ENCODE measurements at regions not wholly inside any gene's neighbourhood (a gene's known extent, or its start where the extent isn't known, plus 50 kb on each side); places are given as distances from the start of the nearest gene placed in this dataset.

GRCh38 chr21:31531967-31532366, 127.5 kb upstream of the SOD1 start:
- Histone ChIP-seq H3K4me1 (replicated peaks in 1 of 4; ENCODE audit: control insufficient read depth in 3 of 4, insufficient read depth in 4 of 4, low read length in 3 of 4) (peaks cover 2 to 9% (median 5%) of the 10 kb centered on the region in 4 experiments; a peak in 5 of 7 replicates), H2BK20ac (ENCODE audit: low read length) (no peak overlapping the region), H3K4me3 (ENCODE audit: extremely low read depth in 1 of 4, insufficient read depth in 2 of 4, low read depth in 3 of 4, low read length in 4 of 4) (no peak overlapping the region), H3K36me3 (ENCODE audit: control insufficient read depth in 2 of 4, insufficient read depth in 4 of 4, low read length in 3 of 4) (no peaks in the 10 kb centered on the region), H2AK5ac (ENCODE audit: low read depth, low read length) (no peak overlapping the region; the same call in 1 of the 2 replicates), H3K27ac (ENCODE audit: low read depth, low read length) (no peak overlapping the region), H4K91ac (replicated peaks; ENCODE audit: insufficient read length, low read length) (no peak overlapping the region), H3K14ac (ENCODE audit: insufficient read length) (no peak overlapping the region), H3K56ac (replicated peaks; ENCODE audit: insufficient read length, low read depth, low read length) (no peak overlapping the region), H3K9ac (replicated peaks in 1 of 4; ENCODE audit: extremely low read depth in 1 of 4, low read depth in 3 of 4, low read length in 3 of 4) (peak overlapping the region in 1 of 4 experiments; percentile 67; a peak in 2 of 7 replicates), H2BK120ac (replicated peaks; ENCODE audit: low read depth, low read length) (no peak overlapping the region), H3K79me2 (ENCODE audit: control insufficient read depth in 1 of 2, insufficient read depth in 2 of 2, low read length in 2 of 2) (peaks cover 0 to 35% of the 10 kb centered on the region in 2 experiments; a peak in 2 of 4 replicates), H4K8ac (ENCODE audit: extremely low read depth, insufficient read depth, low read length) (no peak overlapping the region), H2BK12ac (ENCODE audit: low read depth, low read length) (no peak overlapping the region), H3K4ac (replicated peaks; ENCODE audit: insufficient read length, low read depth, low read length) (no peak overlapping the region), H2AFZ (ENCODE audit: low read length) (no peak overlapping the region), H3K23ac (ENCODE audit: insufficient read length) (no peak overlapping the region), H3K18ac (ENCODE audit: extremely low read depth, low read length) (no peak overlapping the region), H3K9me3 (ENCODE audit: insufficient read depth in 2 of 2, low read depth in 1 of 2, low read length in 1 of 2) (no peaks in the 10 kb centered on the region), H2BK15ac (ENCODE audit: low read length) (no peak overlapping the region), H3K23me2 (ENCODE audit: low read depth, low read length) (no peaks in the 10 kb centered on the region), H3K79me1 (ENCODE audit: low read depth, low read length) (peaks cover 13% of the 10 kb centered on the region), H2BK5ac (ENCODE audit: low read depth, low read length) (no peak overlapping the region), H4K5ac (ENCODE audit: insufficient read length, low read depth, low read length) (no peak overlapping the region), H3K27me3 (replicated peaks in 1 of 4; ENCODE audit: control insufficient read depth in 3 of 4, extremely low read depth in 1 of 4, insufficient read depth in 3 of 4, low read length in 3 of 4) (no peaks in the 10 kb centered on the region), H3K4me2 (ENCODE audit: insufficient read depth in 1 of 2, low read depth in 2 of 2, low read length in 2 of 2) (no peak overlapping the region), H4K20me1 (replicated peaks in 1 of 2; ENCODE audit: control insufficient read depth in 1 of 2, insufficient read depth in 2 of 2, low read length in 2 of 2) (peaks cover 0 to 4% of the 10 kb centered on the region in 2 experiments)
- POLR2A ChIA-PET (ENCODE audit: partially characterized antibody), result interaction anchor here (1.8 kb wide), 1 partner anchor 27 kb away, joined by 7 read pairs; no protein-coding TSS in a partner anchor
- no peak for DNase-seq (ENCODE audit: low read depth in 1 of 2, low spot score in 2 of 2)
- CTCF ChIA-PET (ENCODE audit: partially characterized antibody), result interaction anchor here (0.9 to 10.5 kb wide), 5 partner anchors 10 to 49 kb away, joined by 5 to 81 read pairs (median 10); no protein-coding TSS in a partner anchor
- WGBS, 2 experiments (ENCODE audit: extremely low coverage in 1 of 2, insufficient coverage in 1 of 2, insufficient read length in 1 of 2, insufficient replicate concordance in 2 of 2, low coverage in 1 of 2, low lambda C conversion rate in 2 of 2, missing lambda C conversion rate in 1 of 2), result 71% methylated on average over 1 of the region's 1 CpG; no CpG with 5 or more reads in 1 of the 2 experiments
- no peak for FAIRE-seq
- no peak for TF ChIP-seq TAF7 (optimal IDR thresholded peaks at IDR 0.05; ENCODE audit: borderline replicate concordance, low read depth, low read length)
- TF ChIP-seq CBX8 (IDR thresholded peaks at IDR 0.05; ENCODE audit: borderline replicate concordance, low read depth, low read length), result no peak
- TF ChIP-seq FOSL1 (IDR thresholded peaks at IDR 0.05; ENCODE audit: insufficient read depth, low read depth, low read length), result no peak
- TF ChIP-seq SP1 (IDR thresholded peaks at IDR 0.05; ENCODE audit: low read depth, low read length), result no peak
